RPMI8226 (cell line): ENCODE measurements at regions not wholly inside any gene's neighbourhood (a gene's known extent, or its start where the extent isn't known, plus 50 kb on each side); places are given as distances from the start of the nearest gene placed in this dataset.

ENCODE experiments used
- DNase-seq: peaks from one replicate; pipeline ENCODE4 v3.0.0-alpha.2; 2015

DNA sequence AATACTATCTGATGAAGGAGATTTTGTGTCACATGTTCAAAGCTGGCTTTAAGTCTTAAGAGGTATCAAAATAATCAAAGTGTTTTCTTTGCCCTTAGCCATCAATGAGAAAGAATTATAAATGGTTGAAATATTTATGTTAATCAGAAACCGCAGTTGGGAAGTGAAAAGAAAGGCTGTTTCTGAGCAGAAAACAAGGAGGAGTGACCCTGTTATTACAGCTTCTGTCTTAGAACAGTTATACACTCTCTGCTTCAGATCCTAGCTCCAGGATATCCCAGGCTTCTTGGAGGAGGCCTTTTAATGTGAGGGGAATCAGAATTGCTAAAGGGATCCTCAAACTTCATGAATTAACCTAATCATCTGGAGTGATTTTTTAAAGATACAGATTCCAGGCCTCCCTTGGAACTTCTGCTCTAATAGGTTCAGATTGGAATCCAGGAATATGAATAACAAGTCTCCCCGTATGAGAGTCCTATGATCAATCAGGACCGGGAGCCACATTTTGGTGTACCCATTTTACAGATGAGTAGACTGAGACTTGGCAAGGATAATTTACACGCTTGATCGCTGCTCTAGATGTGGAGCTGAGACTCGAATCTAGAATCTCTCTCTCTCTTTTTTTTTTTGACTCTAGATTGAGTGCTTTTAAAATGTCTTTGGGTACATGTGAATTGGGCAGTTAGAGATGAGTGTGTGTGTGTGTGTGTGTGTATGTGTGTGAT is 50.8 kb upstream of the JAG1 start:
- no peak for DNase-seq

GRCh38 chr20:10728873-10729670 is 55.3 kb upstream of the JAG1 start:
- DNase-seq: no peak

GRCh38 chr20:10729785-10730184 is 56.0 kb upstream of the JAG1 start:
- DNase-seq: no peak

DNA sequence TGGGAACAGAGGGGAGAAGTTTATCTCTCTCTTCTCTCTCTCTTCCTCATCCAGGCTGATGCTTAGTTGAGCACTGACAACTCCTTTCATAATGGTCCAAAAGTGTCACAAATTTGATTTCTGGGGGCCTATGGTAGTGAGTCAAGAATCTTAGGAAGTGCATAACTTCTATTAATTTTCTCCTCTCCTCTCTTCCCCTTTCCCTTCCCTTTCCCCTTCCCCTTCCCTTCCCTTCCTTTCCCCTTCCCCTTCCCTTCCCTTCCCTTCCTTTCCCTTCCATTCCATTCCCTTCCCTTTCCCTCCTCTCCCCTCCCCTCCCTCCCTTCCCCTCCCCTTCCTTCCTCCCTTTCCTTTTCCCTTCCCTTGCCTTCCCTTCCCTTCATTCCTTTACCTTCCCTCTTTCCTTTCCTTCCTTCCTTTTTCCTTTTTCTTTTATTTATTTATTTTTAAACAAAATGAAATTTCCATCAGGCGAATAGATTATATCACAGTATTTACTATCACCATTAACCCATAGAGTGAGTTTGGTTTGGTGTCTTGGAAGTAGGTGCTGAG is 56.9 kb upstream of the JAG1 start:
- DNase-seq: no peak

DNA sequence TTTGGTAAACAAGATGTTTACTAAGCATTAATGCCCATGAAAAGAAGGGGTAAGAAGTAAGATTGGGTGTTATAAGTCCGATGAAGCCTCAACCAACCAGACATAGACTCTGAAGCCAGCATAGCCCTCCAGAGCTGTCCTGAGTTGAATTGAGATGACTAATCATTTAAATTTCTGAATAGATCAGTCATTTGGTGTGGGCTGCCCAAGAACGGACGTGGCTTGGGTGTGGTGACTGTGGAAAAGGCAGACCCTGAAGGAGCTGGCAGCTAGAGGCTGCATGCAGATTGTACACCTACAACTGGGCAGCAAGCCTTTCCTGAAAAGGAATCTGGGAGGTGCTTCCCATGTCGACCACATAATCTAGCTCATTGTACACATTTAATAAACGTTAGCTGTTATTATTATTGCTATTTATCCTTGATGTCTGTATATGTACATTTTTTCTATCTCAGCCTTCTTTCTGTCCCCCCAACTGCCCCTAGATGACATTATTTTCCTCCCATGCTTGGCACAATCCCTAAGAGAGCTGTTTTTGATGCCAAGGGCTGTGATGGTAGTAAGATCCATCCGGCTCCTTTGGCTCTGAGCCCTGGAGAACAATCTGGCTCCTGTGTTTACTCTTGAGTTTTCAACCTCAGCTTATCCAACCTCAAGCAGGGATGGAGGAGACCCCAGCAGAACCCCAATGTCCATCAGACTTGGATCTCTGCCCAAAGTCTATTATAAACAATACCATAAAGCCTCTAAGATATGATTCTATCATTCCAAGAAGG is 57.6 kb upstream of the JAG1 start:
- DNase-seq: no peak

- peak; percentile 9 for DNase-seq
Measured at GRCh38 chr20:10733122-10733521, 59.3 kb upstream of the JAG1 start.

GRCh38 chr20:10735195-10735949 is 61.6 kb upstream of the JAG1 start:
- no peak for DNase-seq

GRCh38 chr20:10739134-10739533 is 65.3 kb upstream of the JAG1 start:
- no peak for DNase-seq

DNA sequence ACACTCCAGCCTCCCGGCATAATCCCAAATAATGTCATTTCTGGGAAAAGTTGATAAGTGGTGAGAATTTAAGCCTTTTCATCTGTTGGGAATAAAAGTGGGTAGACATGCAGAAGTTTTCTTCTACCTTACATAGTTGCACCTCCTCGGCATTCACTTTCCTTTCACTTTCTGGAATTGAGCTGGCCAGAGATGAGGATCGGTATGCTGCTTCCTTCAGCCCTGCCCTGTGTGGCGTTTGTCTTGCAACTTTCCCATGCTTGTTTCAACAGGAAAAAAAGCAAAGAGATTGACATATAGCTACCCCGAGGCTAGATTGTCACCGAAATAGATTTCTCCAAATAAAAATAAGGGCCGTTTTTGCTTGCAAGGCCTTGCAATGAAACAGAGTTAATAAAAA is 65.8 kb upstream of the JAG1 start:
- peak; percentile 7 for DNase-seq

- no peak for DNase-seq
Measured at GRCh38 chr20:10741060-10741459, 67.3 kb upstream of the JAG1 start.

DNA sequence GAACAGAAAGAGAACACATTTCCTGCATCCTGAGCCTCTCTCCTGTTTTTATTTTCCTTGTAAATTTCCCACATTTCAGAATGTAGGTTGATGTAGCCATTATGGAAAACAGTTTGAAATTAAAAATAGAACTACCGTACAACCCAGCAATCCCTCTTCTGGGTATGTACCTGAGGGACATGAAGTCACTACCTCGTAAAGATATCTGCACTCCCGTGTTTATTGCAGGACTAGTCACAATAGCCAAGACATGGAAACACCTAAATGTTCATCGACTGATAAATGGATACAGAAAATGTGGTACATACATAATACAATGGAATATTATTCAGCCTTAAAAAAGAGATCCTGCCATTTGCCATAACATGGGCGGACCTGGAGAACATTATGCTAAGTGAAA is 72.0 kb upstream of the JAG1 start:
- DNase-seq: no peak

DNA sequence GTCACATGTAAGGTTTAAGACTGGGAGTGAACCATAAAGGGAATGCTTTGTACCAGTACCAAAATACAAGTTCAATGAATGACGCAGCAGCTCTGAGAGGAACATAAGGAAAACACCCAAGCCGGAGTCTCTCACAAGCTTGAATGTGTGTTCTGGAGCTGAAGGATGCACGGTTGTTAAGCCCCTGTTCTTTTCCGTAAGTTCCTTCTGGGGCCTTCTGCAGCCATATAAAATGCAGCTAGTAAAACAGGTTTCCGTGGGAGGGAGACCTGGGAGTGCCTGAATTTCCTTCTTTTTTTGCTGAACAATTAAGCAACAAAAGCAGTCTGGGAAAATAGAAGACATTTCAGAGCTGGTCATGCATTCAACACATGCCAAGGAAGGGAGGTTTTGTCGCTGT is 73.2 kb upstream of the JAG1 start:
- DNase-seq: no peak

- DNase-seq: no peak
Measured at GRCh38 chr20:10749084-10749483, 75.3 kb upstream of the JAG1 start.

GRCh38 chr20:10752206-10752605 is 78.4 kb upstream of the JAG1 start:
- no peak for DNase-seq

DNA sequence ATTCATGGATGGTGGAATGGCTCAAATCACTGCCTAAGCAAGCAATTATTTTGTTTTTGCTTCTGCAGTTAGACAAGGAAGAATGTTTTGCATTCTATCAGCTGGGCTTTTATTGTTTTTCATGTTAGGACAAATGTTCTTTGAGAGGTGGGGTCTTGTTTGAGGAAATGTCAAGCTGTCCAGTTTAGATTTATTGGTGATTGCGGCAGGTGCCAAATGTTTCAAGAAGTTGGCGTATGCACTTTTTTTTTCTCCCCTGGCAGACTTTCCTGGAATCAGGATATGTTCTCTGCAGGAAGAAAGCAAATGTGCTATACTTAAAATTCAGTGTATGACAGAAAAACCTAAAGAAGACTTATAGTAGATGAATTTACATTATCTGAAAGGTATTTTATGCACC is 81.0 kb upstream of the JAG1 start:
- no peak for DNase-seq

- no peak for DNase-seq
Measured at GRCh38 chr20:10758446-10758845, 84.6 kb upstream of the JAG1 start.

- no peak for DNase-seq
Measured at GRCh38 chr20:10761232-10761631, 87.4 kb upstream of the JAG1 start.

GRCh38 chr20:10761786-10762185 is 88.0 kb upstream of the JAG1 start:
- no peak for DNase-seq

DNA sequence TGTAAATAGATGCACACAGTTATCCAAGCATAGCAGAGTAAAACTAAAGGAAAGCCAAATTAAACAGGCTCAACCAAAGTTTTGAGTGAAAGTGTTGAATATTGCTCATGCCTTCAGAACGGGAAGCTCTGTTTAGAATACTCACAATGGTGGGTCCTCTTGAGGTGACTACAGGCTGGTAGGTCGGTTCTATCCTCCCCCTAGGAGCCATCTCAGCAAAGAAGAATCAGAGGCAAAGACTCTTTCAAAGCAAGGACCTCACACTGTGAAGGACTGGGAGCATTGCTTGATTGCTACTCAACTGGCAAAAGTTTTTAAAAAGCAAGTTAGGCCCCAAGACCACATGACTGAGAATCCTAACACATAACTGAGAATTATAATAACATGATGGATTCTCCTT is 88.4 kb upstream of the JAG1 start:
- no peak for DNase-seq

DNA sequence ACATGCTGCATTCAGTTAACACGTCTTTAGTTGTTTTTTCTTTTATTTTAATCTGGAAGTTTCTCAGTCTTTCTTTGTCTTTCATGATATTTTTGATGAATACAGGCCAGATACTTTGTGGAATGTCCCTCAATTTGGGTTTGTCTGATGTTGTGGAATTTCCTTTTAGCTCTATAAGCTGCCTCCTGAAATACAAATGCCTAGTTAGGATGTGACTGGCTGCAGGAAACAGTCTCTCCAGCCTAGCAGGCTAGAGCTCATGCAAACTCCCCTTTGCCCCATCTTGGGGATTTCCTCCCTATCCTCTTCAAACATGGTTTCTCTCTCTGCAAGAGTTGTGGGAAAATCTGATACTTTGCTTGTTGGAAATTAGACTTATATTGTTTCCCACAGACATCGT is 89.3 kb upstream of the JAG1 start:
- no peak for DNase-seq

DNA sequence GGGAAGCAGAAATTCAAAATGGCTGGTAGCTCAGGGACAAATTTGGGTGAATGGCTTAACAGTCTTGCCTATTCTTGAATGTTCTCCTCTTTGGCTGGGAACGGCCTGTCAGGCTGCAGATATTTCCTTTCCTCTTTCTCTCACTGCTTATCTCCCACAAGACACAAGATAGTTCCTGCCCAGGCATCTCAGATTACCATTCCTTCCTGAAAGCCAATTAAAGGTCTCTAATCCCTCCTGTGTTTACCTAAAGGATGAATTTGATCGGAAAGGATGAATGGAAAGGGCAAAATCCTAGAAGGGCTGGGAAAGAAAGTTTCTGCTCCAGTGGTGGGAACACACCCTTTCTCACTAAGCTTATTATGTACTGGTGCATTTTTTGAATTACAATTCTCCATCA is 95.9 kb upstream of the JAG1 start:
- no peak for DNase-seq

GRCh38 chr20:10770753-10771152 is 97.0 kb upstream of the JAG1 start:
- no peak for DNase-seq
